ENCODE measurements at regions not wholly inside any gene's neighbourhood (a gene's known extent, or its start where the extent isn't known, plus 50 kb on each side); places are given as distances from the start of the nearest gene placed in this dataset.
A peak's percentile ranks its signal among the peaks of the same experiment; 100 is the strongest.
"Not testable (repeated sequence)": the region's sequence is repeated elsewhere in the genome, so short reads cannot be mapped to it uniquely, and the experiment has no call there.

DNA sequence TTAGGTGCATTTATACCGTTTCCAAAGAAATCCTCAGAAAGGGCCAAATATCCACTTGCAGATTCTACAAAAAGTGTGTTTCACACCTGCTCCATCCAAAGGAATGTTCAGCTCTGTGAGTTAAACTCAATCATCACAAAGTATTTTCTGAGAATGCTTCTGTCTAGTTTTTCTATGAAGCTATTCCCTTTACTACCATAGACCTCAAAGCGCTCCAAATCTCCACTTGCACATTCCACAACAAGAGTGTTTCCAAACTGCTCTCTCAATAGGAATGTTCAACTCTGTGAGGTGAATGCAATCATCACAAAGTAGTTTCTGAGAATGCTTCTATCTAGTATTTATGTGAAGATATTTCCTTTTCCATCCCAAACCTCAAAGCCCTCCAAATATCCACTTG lies 412.7 kb upstream of the WSB1 start:
- H3K4me1 Mint-ChIP-seq; H3K36me3 Mint-ChIP-seq; H3K27me3 Mint-ChIP-seq (ENCODE audit: low read depth); DNase-seq (ENCODE audit: low spot score in 2 of 2, unreplicated experiment in 2 of 2); H3K9me3 Mint-ChIP-seq; H3K27ac Mint-ChIP-seq; H3K4me3 Mint-ChIP-seq: not testable (repeated sequence)

DNA sequence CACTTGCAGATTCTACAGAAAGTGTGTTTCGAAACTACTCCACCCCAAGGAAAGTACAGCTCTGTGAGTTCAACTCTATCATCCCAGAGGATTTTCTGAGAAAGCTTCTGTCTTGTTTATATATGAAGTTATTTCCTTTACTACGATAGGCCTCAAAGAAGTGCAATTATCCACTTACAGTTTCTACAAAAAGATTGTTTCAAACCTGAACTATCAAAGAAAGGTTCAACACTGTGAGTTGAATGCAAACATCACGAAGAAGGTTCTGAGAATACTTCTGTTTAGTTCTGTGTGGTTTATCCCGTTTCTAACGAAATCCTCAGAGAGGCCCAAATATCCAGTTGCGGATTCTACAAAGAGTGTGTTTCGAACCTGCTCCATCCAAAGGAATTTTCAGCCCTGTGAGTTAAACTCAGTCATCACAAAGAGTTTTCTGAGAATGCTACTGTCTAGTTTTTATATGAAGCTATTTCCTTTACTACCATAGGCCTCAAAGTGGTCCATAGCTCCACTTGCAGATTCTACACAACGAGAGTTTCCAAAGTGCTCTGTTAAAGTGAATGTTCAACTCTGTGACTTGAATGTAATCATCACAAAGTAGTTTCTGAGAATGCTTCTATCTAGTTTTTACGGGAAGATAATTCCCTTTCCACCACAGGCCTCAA lies 411.7 kb upstream of the WSB1 start:
- not testable (repeated sequence) for H3K36me3 Mint-ChIP-seq; DNase-seq (ENCODE audit: low spot score in 2 of 2, unreplicated experiment in 2 of 2); H3K4me3 Mint-ChIP-seq; H3K4me1 Mint-ChIP-seq; H3K9me3 Mint-ChIP-seq; H3K27me3 Mint-ChIP-seq (ENCODE audit: low read depth); H3K27ac Mint-ChIP-seq

DNA sequence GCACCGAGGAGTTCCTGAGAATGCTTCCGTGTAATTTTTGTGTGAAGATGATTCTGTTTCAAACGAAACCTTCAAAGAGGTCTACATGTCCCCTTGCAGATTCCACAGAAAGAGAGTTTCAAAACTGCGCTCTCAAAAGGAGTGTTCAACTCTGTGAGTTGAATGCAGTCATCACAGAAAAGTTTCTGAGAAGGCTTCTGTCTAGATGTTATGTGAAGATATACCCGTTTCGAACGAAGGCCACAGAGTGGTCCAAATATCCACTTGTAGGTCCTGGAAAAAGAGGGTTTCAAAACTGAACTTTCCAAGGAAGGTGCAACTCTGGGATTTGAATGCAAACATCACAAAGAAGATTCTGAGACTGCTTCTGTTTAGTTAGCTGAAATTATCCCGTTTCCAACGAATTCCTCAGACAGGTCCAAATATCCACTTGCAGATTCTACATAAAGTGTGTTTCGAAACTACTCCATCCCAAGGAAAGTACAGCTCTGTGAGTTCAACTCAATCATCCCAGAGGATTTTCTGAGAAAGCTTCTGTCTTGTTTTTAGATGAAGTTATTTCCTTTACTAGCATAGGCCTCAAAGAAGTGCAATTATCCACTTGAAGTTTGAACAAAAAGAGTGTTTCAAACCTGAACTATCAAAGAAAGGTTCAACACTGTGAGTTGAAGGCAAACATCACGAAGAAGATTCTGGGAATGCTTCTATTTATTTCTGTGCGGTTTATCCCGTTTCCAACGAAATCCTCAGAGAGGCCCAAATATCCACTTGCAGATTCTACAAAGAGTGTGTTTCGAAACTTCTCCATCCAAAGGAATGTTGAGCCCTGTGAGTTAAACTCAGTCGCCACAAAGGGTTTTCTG lies 409.8 kb upstream of the WSB1 start:
- not testable (repeated sequence) for H3K27me3 Mint-ChIP-seq (ENCODE audit: low read depth); H3K4me1 Mint-ChIP-seq; DNase-seq (ENCODE audit: low spot score in 2 of 2, unreplicated experiment in 2 of 2); H3K27ac Mint-ChIP-seq; H3K4me3 Mint-ChIP-seq; H3K9me3 Mint-ChIP-seq; H3K36me3 Mint-ChIP-seq

DNA sequence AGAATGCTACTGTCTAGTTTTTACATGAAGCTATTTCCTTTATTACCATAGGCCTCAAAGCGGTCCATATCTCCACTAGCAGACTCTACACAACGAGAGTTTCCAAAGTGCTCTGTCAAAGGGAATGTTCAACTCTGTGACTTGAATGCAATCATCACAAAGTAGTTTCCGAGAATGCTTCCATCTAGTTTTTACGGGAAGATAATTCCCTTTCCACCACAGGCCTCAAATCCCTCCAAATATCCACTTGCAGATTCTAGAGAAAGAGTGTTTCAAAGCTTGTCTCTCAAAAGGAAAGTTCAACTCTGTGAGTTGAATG lies 409.2 kb upstream of the WSB1 start:
- not testable (repeated sequence) for H3K9me3 Mint-ChIP-seq; H3K4me1 Mint-ChIP-seq; H3K4me3 Mint-ChIP-seq; DNase-seq (ENCODE audit: low spot score in 2 of 2, unreplicated experiment in 2 of 2); H3K27ac Mint-ChIP-seq; H3K36me3 Mint-ChIP-seq; H3K27me3 Mint-ChIP-seq (ENCODE audit: low read depth)

DNA sequence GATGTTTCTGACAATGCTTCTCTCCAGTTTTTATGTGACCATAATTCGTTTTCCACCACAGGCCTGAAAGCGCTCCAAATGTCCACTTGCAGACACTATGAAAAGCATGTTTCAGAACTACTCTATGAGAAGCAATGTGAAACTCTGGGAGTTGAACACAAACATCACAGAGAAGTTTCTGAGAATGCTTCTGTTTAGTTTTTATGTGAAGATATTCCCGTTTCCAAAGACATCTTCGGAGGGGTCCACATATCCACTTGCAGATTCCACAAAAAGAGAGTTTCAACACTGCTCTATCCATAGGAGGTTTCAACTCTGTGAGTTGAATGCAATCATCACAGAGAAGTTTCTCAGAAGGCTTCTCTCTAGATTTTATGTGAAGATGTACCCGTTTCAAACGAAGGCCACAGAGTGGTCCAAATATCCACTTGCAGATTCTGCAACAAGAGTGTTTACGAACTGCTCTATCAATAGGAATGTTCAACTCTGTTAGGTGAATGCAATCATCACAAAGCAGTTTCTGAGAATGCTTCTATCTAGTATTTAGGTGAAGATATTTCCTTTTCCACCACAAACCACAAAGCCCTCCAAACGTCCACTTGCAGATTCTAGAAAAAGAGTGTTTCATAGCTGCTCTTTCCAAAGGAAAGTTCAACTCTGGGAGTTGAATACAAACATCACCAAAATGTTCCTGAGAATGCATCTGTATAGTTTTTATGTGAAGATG lies 408.5 kb upstream of the WSB1 start:
- not testable (repeated sequence) for H3K27ac Mint-ChIP-seq; H3K27me3 Mint-ChIP-seq (ENCODE audit: low read depth); H3K9me3 Mint-ChIP-seq; H3K4me3 Mint-ChIP-seq; H3K4me1 Mint-ChIP-seq; H3K36me3 Mint-ChIP-seq
- peak in 1 of 2 experiments; percentile 71 for DNase-seq (ENCODE audit: low spot score in 2 of 2, unreplicated experiment in 2 of 2)

All from mesothelial cell of epicardium (in vitro differentiated cells).